Muscle layer of colon (tissue), 2 donors: ENCODE measurements at regions not wholly inside any gene's neighbourhood (a gene's known extent, or its start where the extent isn't known, plus 50 kb on each side); places are given as distances from the start of the nearest gene placed in this dataset.

Source experiments
- H3K27ac ChIP-seq: one replicate; pipeline ENCODE4 v1.7.0; 2013; ENCODE audit warnings: low read depth, mild to moderate bottlenecking, low read length, moderate library complexity
- H3K27me3 ChIP-seq, 2 donors: one replicate each; pipeline ENCODE4 v1.7.0; 2013; ENCODE audit warnings: low read length in 2 of 2, mild to moderate bottlenecking in 2 of 2; ENCODE audit not compliant: insufficient read depth in 2 of 2, control insufficient read depth in 1 of 2
- H3K36me3 ChIP-seq: one replicate; pipeline ENCODE4 v1.7.0; 2013; ENCODE audit warnings: mild to moderate bottlenecking, low read length; ENCODE audit not compliant: insufficient read depth
- H3K4me1 ChIP-seq: one replicate; pipeline ENCODE4 v1.7.0; 2013; ENCODE audit warnings: mild to moderate bottlenecking, low read length; ENCODE audit not compliant: insufficient read depth
- H3K4me3 ChIP-seq, 2 donors: one replicate each; pipeline ENCODE4 v1.7.0; 2013; ENCODE audit warnings: low read length in 2 of 2, low read depth in 1 of 2, mild to moderate bottlenecking in 1 of 2, moderate library complexity in 1 of 2
- H3K9ac ChIP-seq: one replicate; pipeline ENCODE4 v1.7.0; 2013; ENCODE audit warnings: low read length
- H3K9me3 ChIP-seq: one replicate; pipeline ENCODE4 v1.7.0; 2013; ENCODE audit warnings: mild to moderate bottlenecking, low read length
- donor health status: abdominal sarcoma.
- donor health status: Adenocarcinoma of cecum.

GRCh38 chr1:181366910-181367309, 116.4 kb upstream of the CACNA1E start:
- no peaks in the 10 kb centered on the region for H3K4me1 ChIP-seq
- no peaks in the 10 kb centered on the region for H3K27me3 ChIP-seq
- H3K27ac ChIP-seq = no peak overlapping the region
- H3K36me3 ChIP-seq = no peaks in the 10 kb centered on the region
- H3K9me3 ChIP-seq = no peaks in the 10 kb centered on the region
- H3K4me3 ChIP-seq = no peak overlapping the region
- H3K9ac ChIP-seq = no peak overlapping the region

DNA sequence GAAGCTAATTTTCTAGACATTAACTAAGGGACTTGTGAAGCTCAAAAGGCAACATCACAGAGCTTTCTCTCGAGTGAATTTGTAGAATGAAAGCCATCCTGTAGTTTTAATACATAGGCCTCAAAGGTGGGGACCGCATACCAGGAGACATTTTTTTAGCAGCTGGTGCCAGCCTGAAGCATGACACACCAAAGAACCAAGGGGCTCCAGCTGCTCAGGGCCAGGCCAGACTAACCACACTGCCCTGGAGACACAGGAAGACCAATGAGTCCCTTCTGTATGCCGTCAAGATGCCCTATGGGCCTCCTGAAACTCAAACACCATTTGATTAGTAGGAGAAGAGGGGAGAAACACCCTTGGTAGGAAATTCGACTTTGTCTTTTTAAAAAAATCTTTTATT, 113.9 kb upstream of the CACNA1E start:
- no peaks in the 10 kb centered on the region for H3K4me1 ChIP-seq
- H3K9me3 ChIP-seq = no peaks in the 10 kb centered on the region
- no peaks in the 10 kb centered on the region for H3K36me3 ChIP-seq
- no peak overlapping the region for H3K4me3 ChIP-seq
- no peak overlapping the region for H3K27ac ChIP-seq
- H3K27me3 ChIP-seq = no peaks in the 10 kb centered on the region
- H3K9ac ChIP-seq = no peak overlapping the region

DNA sequence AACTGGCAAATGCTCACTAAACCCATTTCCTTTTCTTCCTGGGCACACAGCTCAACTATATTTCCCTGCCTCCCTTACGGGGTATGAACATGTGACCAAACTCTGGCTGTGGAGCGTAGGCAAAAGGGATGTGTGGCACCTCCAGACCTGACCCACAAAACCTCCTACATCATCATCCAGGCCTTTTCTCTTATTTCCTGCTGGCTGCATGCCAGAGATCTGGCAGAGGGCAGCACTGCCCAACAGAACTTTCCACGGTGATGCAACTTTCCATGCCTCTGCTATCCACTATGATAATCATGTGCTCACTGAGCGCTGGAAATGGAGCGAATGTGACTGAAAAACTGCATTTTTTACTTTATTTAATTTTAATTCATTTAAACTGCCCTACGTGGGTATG, 99.6 kb upstream of the CACNA1E start:
- no peak overlapping the region for H3K4me3 ChIP-seq
- no peak overlapping the region for H3K9ac ChIP-seq
- H3K9me3 ChIP-seq = no peaks in the 10 kb centered on the region
- no peaks in the 10 kb centered on the region for H3K36me3 ChIP-seq
- H3K27me3 ChIP-seq = no peaks in the 10 kb centered on the region
- H3K4me1 ChIP-seq = peaks cover 12% of the 10 kb centered on the region
- no peak overlapping the region for H3K27ac ChIP-seq

DNA sequence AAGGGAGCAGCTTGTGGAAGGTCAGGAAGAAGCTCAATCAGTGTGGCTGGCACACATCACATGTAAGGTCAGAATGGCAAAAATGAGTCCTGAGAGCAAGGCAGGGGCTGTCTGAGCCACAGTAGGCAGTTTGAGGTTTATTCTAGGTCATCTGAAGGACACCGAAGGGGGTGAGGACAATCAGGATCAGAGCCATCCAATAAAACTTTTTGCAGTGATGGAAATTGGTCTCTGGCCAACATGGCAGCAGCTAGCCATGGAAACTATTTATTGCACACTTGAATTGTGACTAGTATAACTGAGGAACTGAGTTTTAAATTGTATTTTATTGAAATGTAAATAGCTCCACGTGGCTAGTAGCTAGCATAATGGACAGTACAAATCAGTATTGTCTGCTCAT, 97.0 kb upstream of the CACNA1E start:
- no peaks in the 10 kb centered on the region for H3K36me3 ChIP-seq
- peaks cover 12% of the 10 kb centered on the region for H3K4me1 ChIP-seq
- no peaks in the 10 kb centered on the region for H3K27me3 ChIP-seq
- no peaks in the 10 kb centered on the region for H3K9me3 ChIP-seq
- H3K9ac ChIP-seq = no peak overlapping the region
- H3K27ac ChIP-seq = no peak overlapping the region
- H3K4me3 ChIP-seq = no peak overlapping the region

GRCh38 chr1:181386951-181387350, 96.4 kb upstream of the CACNA1E start:
- no peak overlapping the region for H3K4me3 ChIP-seq
- no peak overlapping the region for H3K9ac ChIP-seq
- peaks cover 12% of the 10 kb centered on the region for H3K4me1 ChIP-seq
- H3K27ac ChIP-seq = no peak overlapping the region
- H3K36me3 ChIP-seq = no peaks in the 10 kb centered on the region
- H3K27me3 ChIP-seq = no peaks in the 10 kb centered on the region
- no peaks in the 10 kb centered on the region for H3K9me3 ChIP-seq

DNA sequence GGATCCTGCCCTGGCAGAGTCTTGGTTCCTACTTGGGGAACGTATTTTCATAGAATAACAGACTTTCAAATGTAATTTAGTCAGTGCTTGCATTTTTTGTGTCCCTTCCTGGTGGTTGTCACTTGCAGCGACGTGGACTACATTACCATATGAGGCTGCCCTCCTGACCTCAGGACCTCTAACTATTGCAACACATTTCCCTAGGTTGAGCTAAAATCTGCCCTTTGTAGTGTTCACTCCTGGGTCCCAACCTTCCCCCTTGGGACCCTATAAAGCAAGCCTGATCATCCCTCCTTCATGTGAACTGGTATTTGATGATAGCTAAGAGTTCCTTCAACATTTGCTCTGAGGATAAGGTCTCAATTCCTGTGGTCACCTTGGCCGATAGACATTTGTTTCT, 95.6 kb upstream of the CACNA1E start:
- Histone ChIP-seq H3K27ac (no peak overlapping the region), H3K4me3 (no peak overlapping the region), H3K36me3 (no peaks in the 10 kb centered on the region), H3K4me1 (peaks cover 12% of the 10 kb centered on the region), H3K9me3 (no peaks in the 10 kb centered on the region), H3K27me3 (no peaks in the 10 kb centered on the region), H3K9ac (no peak overlapping the region)

DNA sequence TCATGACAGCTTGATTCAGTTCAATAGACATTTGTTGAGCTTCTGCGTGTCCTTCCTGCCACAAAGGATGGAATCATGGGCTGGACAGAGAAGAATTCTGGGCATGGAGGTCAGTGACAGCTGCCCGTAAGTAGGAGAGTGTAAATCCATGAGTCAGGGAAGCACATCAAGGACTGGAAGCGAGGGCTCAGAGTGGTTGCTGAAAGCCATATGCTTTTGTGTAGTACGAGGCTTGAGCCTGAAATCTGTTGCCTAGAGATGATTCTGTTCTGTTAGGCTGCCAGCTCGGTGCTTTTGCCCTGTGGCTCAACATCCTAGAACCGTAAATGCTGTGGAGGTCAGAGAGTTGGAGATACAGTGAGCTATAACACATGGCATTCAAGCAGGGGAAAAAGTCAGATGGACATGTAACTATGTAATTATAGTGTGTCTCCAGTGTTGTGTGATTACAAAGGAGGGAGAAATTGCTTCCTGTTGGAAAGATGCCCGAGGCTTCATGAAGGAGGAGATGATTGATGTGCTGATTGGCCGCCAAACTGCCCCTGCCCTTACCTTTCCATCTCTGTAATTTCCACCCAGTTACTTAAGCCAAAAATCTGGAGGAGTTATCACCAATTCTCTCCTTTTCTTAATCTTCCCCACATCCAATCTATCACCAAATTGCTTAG, 92.8 kb upstream of the CACNA1E start:
- H3K27ac ChIP-seq = no peak overlapping the region
- no peaks in the 10 kb centered on the region for H3K9me3 ChIP-seq
- no peak overlapping the region for H3K9ac ChIP-seq
- no peaks in the 10 kb centered on the region for H3K27me3 ChIP-seq
- H3K4me1 ChIP-seq = peaks cover 12% of the 10 kb centered on the region
- H3K4me3 ChIP-seq = no peak overlapping the region
- no peaks in the 10 kb centered on the region for H3K36me3 ChIP-seq

- no peaks in the 10 kb centered on the region for H3K27me3 ChIP-seq
- H3K27ac ChIP-seq = no peak overlapping the region
Measured at GRCh38 chr1:181391301-181391900, 91.9 kb upstream of the CACNA1E start.

DNA sequence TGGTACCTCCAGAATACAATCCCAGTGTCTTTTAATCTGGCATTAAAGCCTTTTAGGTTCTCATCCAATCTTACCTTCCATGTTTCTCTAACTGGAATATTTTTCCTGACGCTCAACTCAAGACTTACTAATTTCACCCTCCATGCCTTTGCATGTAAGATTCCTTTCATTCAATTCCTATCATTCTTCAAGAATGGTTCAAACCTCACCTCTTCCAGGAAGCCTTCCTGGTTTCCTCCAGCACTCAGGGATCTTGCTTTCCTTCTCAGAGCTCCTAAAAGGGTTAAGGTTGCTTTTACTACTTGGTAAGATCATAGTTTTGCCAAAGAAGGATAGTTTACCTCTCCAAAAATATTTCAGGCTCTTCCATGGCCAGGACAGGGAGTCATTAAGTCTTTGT, 91.2 kb upstream of the CACNA1E start:
- no peaks in the 10 kb centered on the region for H3K27me3 ChIP-seq

More at GRCh38 chr1:181391301-181391900, 91.9 kb upstream of the CACNA1E start:
- H3K4me3 ChIP-seq = no peak overlapping the region
- H3K9ac ChIP-seq = no peak overlapping the region
- H3K36me3 ChIP-seq = no peaks in the 10 kb centered on the region
- H3K4me1 ChIP-seq = peaks cover 5% of the 10 kb centered on the region
- no peaks in the 10 kb centered on the region for H3K9me3 ChIP-seq

GRCh38 chr1:181392613-181393220, 90.6 kb upstream of the CACNA1E start:
- no peak overlapping the region for H3K9ac ChIP-seq
- no peaks in the 10 kb centered on the region for H3K4me1 ChIP-seq
- H3K36me3 ChIP-seq = no peaks in the 10 kb centered on the region
- no peak overlapping the region for H3K4me3 ChIP-seq
- no peak overlapping the region for H3K27ac ChIP-seq
- no peaks in the 10 kb centered on the region for H3K27me3 ChIP-seq
- H3K9me3 ChIP-seq = no peaks in the 10 kb centered on the region

More for the DNA sequence above, 91.2 kb upstream of the CACNA1E start:
- H3K27ac ChIP-seq = no peak overlapping the region
- H3K4me3 ChIP-seq = no peak overlapping the region
- H3K9me3 ChIP-seq = no peaks in the 10 kb centered on the region
- H3K36me3 ChIP-seq = no peaks in the 10 kb centered on the region
- H3K9ac ChIP-seq = no peak overlapping the region
- no peaks in the 10 kb centered on the region for H3K4me1 ChIP-seq

- Histone ChIP-seq H3K27me3 (no peaks in the 10 kb centered on the region), H3K4me3 (no peak overlapping the region), H3K36me3 (no peaks in the 10 kb centered on the region), H3K27ac (no peak overlapping the region), H3K9me3 (no peaks in the 10 kb centered on the region), H3K4me1 (no peaks in the 10 kb centered on the region), H3K9ac (no peak overlapping the region)
Measured at GRCh38 chr1:181394766-181395165, 88.6 kb upstream of the CACNA1E start.
